ENCODE measurements at regions not wholly inside any gene's neighbourhood (a gene's known extent, or its start where the extent isn't known, plus 50 kb on each side); places are given as distances from the start of the nearest gene placed in this dataset.

GRCh38 chr2:200087451-200087850 is 132.1 kb downstream of the MAIP1 start:
- ChIA-PET CTCF (no interaction called here), POLR2A (no interaction called here)
- Mint-ChIP-seq H3K9me3 (no peaks in the 10 kb centered on the region), H3K27ac (no peak overlapping the region), H3K4me1 (ENCODE audit: low read depth) (no peaks in the 10 kb centered on the region), H3K4me3 (no peak overlapping the region), H3K36me3 (ENCODE audit: low read depth) (no peaks in the 10 kb centered on the region), H3K27me3 (peaks cover 8% of the 10 kb centered on the region)
- intact Hi-C loops (cut with micrococcal nuclease), result no loop called here
- no peak for ATAC-seq
- no peak for TF ChIP-seq CTCF (IDR thresholded peaks at IDR 0.05)
- DNase-seq, result no peak

- Mint-ChIP-seq H3K27me3 (peaks cover 6% of the 10 kb centered on the region), H3K9me3 (no peaks in the 10 kb centered on the region), H3K4me1 (ENCODE audit: low read depth) (no peaks in the 10 kb centered on the region), H3K4me3 (no peak overlapping the region), H3K27ac (no peak overlapping the region), H3K36me3 (ENCODE audit: low read depth) (no peaks in the 10 kb centered on the region)
- no peak for TF ChIP-seq CTCF (IDR thresholded peaks at IDR 0.05)
- DNase-seq (no peak), ATAC-seq (no peak)
- CTCF ChIA-PET, result no interaction called here
- POLR2A ChIA-PET, result no interaction called here
- intact Hi-C loops (cut with micrococcal nuclease), result no loop called here
Observed at GRCh38 chr2:200089040-200089755, 133.8 kb downstream of the MAIP1 start.

GRCh38 chr2:200089756-200090109 is 134.4 kb downstream of the MAIP1 start:
- Mint-ChIP-seq H3K27ac (no peak overlapping the region), H3K4me3 (no peak overlapping the region), H3K36me3 (ENCODE audit: low read depth) (no peaks in the 10 kb centered on the region), H3K4me1 (ENCODE audit: low read depth) (no peaks in the 10 kb centered on the region), H3K27me3 (peaks cover 6% of the 10 kb centered on the region), H3K9me3 (no peaks in the 10 kb centered on the region)
- ATAC-seq (no peak), DNase-seq (no peak)
- no peak for TF ChIP-seq CTCF (IDR thresholded peaks at IDR 0.05)
- intact Hi-C loops (cut with micrococcal nuclease), result no loop called here
- ChIA-PET POLR2A (no interaction called here), CTCF (no interaction called here)

- no peak overlapping the region for H3K4me3 Mint-ChIP-seq
- no peaks in the 10 kb centered on the region for H3K9me3 Mint-ChIP-seq
- DNase-seq (no peak), ATAC-seq (no peak)
- CTCF ChIA-PET, result no interaction called here
- H3K36me3 Mint-ChIP-seq (ENCODE audit: low read depth), result no peaks in the 10 kb centered on the region
- H3K27me3 Mint-ChIP-seq, result peaks cover 6% of the 10 kb centered on the region
- no peaks in the 10 kb centered on the region for H3K4me1 Mint-ChIP-seq (ENCODE audit: low read depth)
- no peak overlapping the region for H3K27ac Mint-ChIP-seq
- intact Hi-C loops (cut with micrococcal nuclease), result no loop called here
- TF ChIP-seq CTCF (IDR thresholded peaks at IDR 0.05), result no peak
- POLR2A ChIA-PET, result no interaction called here
Observed at GRCh38 chr2:200090683-200091082, 135.3 kb downstream of the MAIP1 start.

GRCh38 chr2:200091126-200091525 is 135.7 kb downstream of the MAIP1 start:
- CTCF ChIA-PET, result no interaction called here
- POLR2A ChIA-PET, result no interaction called here
- no peak for TF ChIP-seq CTCF (IDR thresholded peaks at IDR 0.05)
- Mint-ChIP-seq H3K4me1 (ENCODE audit: low read depth) (no peaks in the 10 kb centered on the region), H3K4me3 (no peak overlapping the region), H3K27me3 (peaks cover 6% of the 10 kb centered on the region), H3K27ac (no peak overlapping the region), H3K9me3 (no peaks in the 10 kb centered on the region), H3K36me3 (ENCODE audit: low read depth) (no peaks in the 10 kb centered on the region)
- ATAC-seq, result no peak
- no peak for DNase-seq
- intact Hi-C loops (cut with micrococcal nuclease), result no loop called here

Data from activated CD8-positive, alpha-beta T cell treated with anti-CD3 and anti-CD28 coated beads for 36 hours (primary cell).